HepG2 (cell line): ENCODE measurements at regions not wholly inside any gene's neighbourhood (a gene's known extent, or its start where the extent isn't known, plus 50 kb on each side); places are given as distances from the start of the nearest gene placed in this dataset.

Source experiments
- ATAC-seq: fragments of 200-7000 bp; cut with Tn5 transposase; 3 replicates; pipeline ENCODE4 v1.9.1; 2020; ENCODE audit warnings: mild to moderate bottlenecking, moderate library complexity
- BruUV-seq: library from RNA; stranded (reverse); fragments of 400-500 nt; replicated peaks from 2 replicates; lab custom pipeline; 2021; lab: Mats Ljungman, UMichigan
- CTCF ChIA-PET: fragments of 300-600 bp; formaldehyde crosslinking; extraction: SDS; loops from one replicate; lab custom pipeline; 2021; ENCODE audit warnings: low total read pairs, inconsistent platforms, low intra/inter-chr PET ratio; lab: Yijun Ruan, JAX
- POLR2A ChIA-PET: fragments of 350-600 bp; sonication (Branson Sonifier 250); formaldehyde crosslinking; loops from one replicate; lab custom pipeline; 2020; ENCODE audit warnings: antibody characterized with exemption, inconsistent platforms; lab: Yijun Ruan, JAX
- DNase-seq: peaks from one replicate; pipeline ENCODE4 v3.0.0-alpha.2; 2015; ENCODE audit warnings: low spot score
- FAIRE-seq: peaks from 3 replicates; lab custom pipeline; 2011; peaks lifted over from hg19 to GRCh38; lab: Jason Lieb, UNC
- H2AFZ ChIP-seq: one replicate; pipeline ENCODE4 v1.6.1; 2011; ENCODE audit warnings: low read length, inconsistent platforms
- H3K27ac ChIP-seq: fragments of 300-600 bp; 3 replicates; pipeline ENCODE4 v1.8.0; 2011; ENCODE audit warnings: mixed run types, mild to moderate bottlenecking, mixed read lengths, low read length, inconsistent platforms; ENCODE audit not compliant: insufficient read depth; ENCODE audit errors: extremely low read length
- H3K27me3 ChIP-seq, 2 experiments: fragments of 200-600 bp in 1 of 2; 2 replicates in 1 of 2; 3 replicates in 1 of 2; pipeline versions ENCODE4 v1.6.0 to v1.8.0; 2011; ENCODE audit warnings: low read length in 2 of 2, mild to moderate bottlenecking in 2 of 2, moderate library complexity in 2 of 2, inconsistent platforms in 1 of 2; ENCODE audit not compliant: insufficient read depth in 2 of 2, control insufficient read depth in 1 of 2
- H3K36me3 ChIP-seq, 2 experiments: fragments of 200-600 bp in 1 of 2; replicated peaks in 1 of 2; 2 replicates in 1 of 2; 3 replicates in 1 of 2; pipeline versions ENCODE4 v1.5.1 to v1.8.0; 2011; ENCODE audit warnings: low read length in 2 of 2, inconsistent platforms in 1 of 2; ENCODE audit not compliant: insufficient read depth in 2 of 2, control insufficient read depth in 1 of 2
- H3K4me1 ChIP-seq: 2 replicates; pipeline ENCODE4 v1.5.1; 2012; ENCODE audit warnings: low read length, inconsistent platforms; ENCODE audit not compliant: insufficient read depth
- H3K4me2 ChIP-seq: 2 replicates; pipeline ENCODE4 v1.6.0; 2011; ENCODE audit warnings: low read depth, low read length, inconsistent platforms
- H3K4me3 ChIP-seq, 3 experiments: fragments of 200-600 bp in 1 of 3; sonication (generic), shearing (Covaris generic) in 1 of 3; replicated peaks in 1 of 3; 2 replicates each; pipeline ENCODE4 v1.5.1; 2011 to 2016; ENCODE audit warnings: low read length in 3 of 3, inconsistent platforms in 2 of 3, low read depth in 2 of 3, mild to moderate bottlenecking in 2 of 3, control low read depth in 1 of 3, mixed read lengths in 1 of 3; ENCODE audit not compliant: insufficient read depth in 1 of 3
- H3K79me2 ChIP-seq: one replicate; pipeline ENCODE4 v1.6.1; 2011; ENCODE audit warnings: low read length, inconsistent platforms; ENCODE audit not compliant: insufficient read depth
- H3K9ac ChIP-seq: 2 replicates; pipeline ENCODE4 v1.6.0; 2011; ENCODE audit warnings: mild to moderate bottlenecking, low read depth, low read length, inconsistent platforms; ENCODE audit not compliant: insufficient read depth
- H3K9me3 ChIP-seq: 2 replicates; pipeline ENCODE4 v1.5.1; 2012; ENCODE audit warnings: mild to moderate bottlenecking, low read length
- H4K20me1 ChIP-seq: 2 replicates; pipeline ENCODE4 v1.6.0; 2011; ENCODE audit warnings: inconsistent platforms, mild to moderate bottlenecking, low read length, moderate library complexity; ENCODE audit not compliant: insufficient read depth
- DR1 ChIP-seq: sonication (generic); formaldehyde crosslinking; IDR thresholded peaks from 2 replicates; pipeline ENCODE4 v1.8.0; 2021; ENCODE audit warnings: mild to moderate bottlenecking, missing genetic modification reagents, inconsistent platforms
- EED ChIP-seq: sonication (generic); formaldehyde crosslinking; IDR thresholded peaks from 2 replicates; pipeline ENCODE4 v1.5.0; 2020; ENCODE audit warnings: mild to moderate bottlenecking, missing genetic modification reagents
- FIP1L1 ChIP-seq: fragments of 200-400 bp; formaldehyde crosslinking; IDR thresholded peaks from 2 replicates; pipeline ENCODE4 v1.6.1; 2018; ENCODE audit warnings: low read depth, mild to moderate bottlenecking, low read length, moderate library complexity, borderline replicate concordance; ENCODE audit not compliant: insufficient read depth
- IKZF4 ChIP-seq: sonication (generic); formaldehyde crosslinking; IDR thresholded peaks from 2 replicates; pipeline ENCODE4 v1.5.1; 2020; ENCODE audit warnings: borderline replicate concordance, mild to moderate bottlenecking, low read depth, missing genetic modification reagents; ENCODE audit errors: not compliant biosample characterization
- IKZF5 ChIP-seq: IDR thresholded peaks from 2 replicates; pipeline ENCODE4 v1.6.1; 2018; ENCODE audit warnings: missing genetic modification reagents, mild to moderate bottlenecking, missing compliant biosample characterization
- NFKBIZ ChIP-seq: IDR thresholded peaks from 2 replicates; pipeline ENCODE4 v1.6.1; 2018; ENCODE audit warnings: missing genetic modification reagents, missing compliant biosample characterization
- NKX3-1 ChIP-seq: sonication (generic); formaldehyde crosslinking; IDR thresholded peaks from 2 replicates; pipeline ENCODE4 v1.5.0; 2020; ENCODE audit warnings: missing genetic modification reagents
- SMAD1 ChIP-seq: sonication (generic); formaldehyde crosslinking; IDR thresholded peaks from 2 replicates; pipeline ENCODE4 v1.4.0; 2020; ENCODE audit warnings: missing genetic modification reagents, low read depth, mild to moderate bottlenecking, borderline replicate concordance
- SP4 ChIP-seq: sonication (generic); formaldehyde crosslinking; IDR thresholded peaks from 2 replicates; pipeline ENCODE4 v1.8.1; 2023; ENCODE audit warnings: mild to moderate bottlenecking, missing genetic modification reagents
- TRIM22 ChIP-seq: fragments of 450-650 bp; IDR thresholded peaks from 2 replicates; pipeline ENCODE4 v1.6.1; 2017
- YEATS2 ChIP-seq: sonication (generic); formaldehyde crosslinking; IDR thresholded peaks from 2 replicates; pipeline ENCODE4 v1.4.0; 2020; ENCODE audit warnings: missing genetic modification reagents, borderline replicate concordance
- ZKSCAN8 ChIP-seq: IDR thresholded peaks from 2 replicates; pipeline ENCODE4 v1.6.1; 2016; ENCODE audit warnings: borderline replicate concordance, missing genetic modification reagents, missing compliant biosample characterization
- ZMAT3 ChIP-seq: sonication (generic); formaldehyde crosslinking; conservative IDR thresholded peaks from 2 replicates; pipeline ENCODE4 v1.7.0; 2021; ENCODE audit warnings: missing genetic modification reagents
- ZNF30 ChIP-seq: sonication (generic); formaldehyde crosslinking; IDR thresholded peaks from 2 replicates; pipeline ENCODE4 v1.5.0; 2020; ENCODE audit warnings: mild to moderate bottlenecking, missing genetic modification reagents
- ZNF34 ChIP-seq: sonication (generic); formaldehyde crosslinking; IDR thresholded peaks from 2 replicates; pipeline ENCODE4 v1.4.0; 2020; ENCODE audit warnings: mild to moderate bottlenecking, missing genetic modification reagents, borderline replicate concordance
- ZNF777 ChIP-seq: sonication (generic); formaldehyde crosslinking; IDR thresholded peaks from 2 replicates; pipeline ENCODE4 v1.4.0; 2020; ENCODE audit warnings: missing genetic modification reagents
- WGBS: methylation state at CpG from one replicate; pipeline ENCODE4 v1.1.6; 2017; ENCODE audit warnings: low lambda C conversion rate; 5-methylcytosine and 5-hydroxymethylcytosine counted together
- in situ Hi-C: cut with HindIII; loops from 2 replicates; pipeline ENCODE4 v1.10.0; 2017; ENCODE audit warnings: low pct_unique_long_range_greater_than_20kb; ENCODE audit not compliant: extremely low pct_ligation_motif_present
- intact Hi-C: fragments of 100-400 bp; cut with micrococcal nuclease; formaldehyde crosslinking; loops from one replicate; pipeline ENCODE4 v1.10.0; 2022; ENCODE audit not compliant: unreplicated experiment
- TF ChIP-seq, protein P1 (sequence below): sonication (generic); formaldehyde crosslinking; IDR thresholded peaks from 2 replicates; pipeline ENCODE4 v1.4.0; 2020; ENCODE audit warnings: missing genetic modification reagents

DNA sequence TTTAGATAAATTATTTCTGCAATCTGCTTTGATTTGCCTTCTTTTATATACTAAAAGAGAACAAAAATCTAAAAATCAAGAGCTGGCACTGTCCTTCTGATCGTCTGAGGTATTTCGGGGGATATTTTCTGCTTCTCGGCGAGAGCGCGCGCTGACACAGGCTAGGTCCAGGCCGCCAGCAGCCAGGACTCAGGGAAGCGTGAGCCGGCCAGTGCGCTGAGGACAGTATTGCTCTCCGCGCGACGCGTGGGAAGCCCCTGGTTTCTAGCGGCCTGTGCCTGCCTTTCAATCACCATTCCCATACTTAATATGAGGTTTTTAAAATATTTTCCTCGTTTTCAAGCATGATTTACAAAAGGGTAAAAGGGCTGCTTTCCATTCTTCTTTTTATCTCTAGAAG is 307.3 kb upstream of the IRX1 start:
- ATAC-seq: no peak
- TF ChIP-seq ZMAT3 (CRISPR knock-in tag): no peak
- no peak for TF ChIP-seq ZKSCAN8 (CRISPR knock-in tag)
- no peak for TF ChIP-seq NKX3-1
- no peaks in the 10 kb centered on the region for H3K79me2 ChIP-seq
- no peaks in the 10 kb centered on the region for H3K9me3 ChIP-seq
- POLR2A ChIA-PET: no interaction called here
- no TSS peak for BruUV-seq
- H3K9ac ChIP-seq: no peak overlapping the region
- no peak overlapping the region for H3K27ac ChIP-seq
- no peak for DNase-seq
- 70% methylated on average over 18 of the region's 18 CpGs for whole genome bisulfite sequencing
- in situ Hi-C loops (no loop called here), intact Hi-C loops (no loop called here)
- no peaks in the 10 kb centered on the region for H3K4me1 ChIP-seq
- no peak overlapping the region for H3K4me3 ChIP-seq
- CTCF ChIA-PET: no interaction called here
- no peaks in the 10 kb centered on the region for H4K20me1 ChIP-seq
- H3K4me2 ChIP-seq: no peak overlapping the region
- no peak for FAIRE-seq
- no peaks in the 10 kb centered on the region for H3K36me3 ChIP-seq
- H2AFZ ChIP-seq: no peak overlapping the region
- peaks cover 0 to 4% of the 10 kb centered on the region in 2 experiments; a peak in 1 of 5 replicates for H3K27me3 ChIP-seq

DNA sequence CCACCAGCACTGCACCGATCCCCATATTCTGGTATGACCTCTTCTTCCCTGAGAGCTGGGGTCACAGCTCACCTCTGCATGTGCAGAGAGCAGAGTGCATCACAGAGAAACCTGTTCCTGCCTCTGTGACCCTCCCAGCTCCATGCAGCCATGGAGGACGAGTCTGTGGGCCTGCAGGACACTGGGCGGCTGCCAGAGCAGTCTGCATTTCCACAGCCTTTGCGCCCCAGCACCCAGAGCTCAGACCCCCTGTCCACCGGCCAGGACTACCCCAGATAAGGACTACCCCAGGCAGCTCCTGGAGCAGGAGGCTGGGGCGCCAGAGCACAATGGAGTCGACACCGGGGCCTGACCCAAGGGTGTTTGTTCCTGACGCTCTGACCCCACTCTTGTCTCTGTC is 308.1 kb upstream of the IRX1 start:
- no peak overlapping the region for H3K4me3 ChIP-seq
- CTCF ChIA-PET: no interaction called here
- TF ChIP-seq FIP1L1: no peak
- no peak for TF ChIP-seq EED (CRISPR knock-in tag)
- no peak for TF ChIP-seq ZNF777 (CRISPR knock-in tag)
- TF ChIP-seq TRIM22: no peak
- no peak for TF ChIP-seq IKZF5 (CRISPR knock-in tag)
- TF ChIP-seq ZNF34 (CRISPR knock-in tag): no peak
- no peak for TF ChIP-seq IKZF4 (CRISPR knock-in tag)
- TF ChIP-seq SP4 (CRISPR knock-in tag): no peak
- TF ChIP-seq SMAD1: no peak
- no peak for TF ChIP-seq DR1 (CRISPR knock-in tag)
- TF ChIP-seq NFKBIZ (CRISPR knock-in tag): no peak
- TF ChIP-seq, protein P1, sequence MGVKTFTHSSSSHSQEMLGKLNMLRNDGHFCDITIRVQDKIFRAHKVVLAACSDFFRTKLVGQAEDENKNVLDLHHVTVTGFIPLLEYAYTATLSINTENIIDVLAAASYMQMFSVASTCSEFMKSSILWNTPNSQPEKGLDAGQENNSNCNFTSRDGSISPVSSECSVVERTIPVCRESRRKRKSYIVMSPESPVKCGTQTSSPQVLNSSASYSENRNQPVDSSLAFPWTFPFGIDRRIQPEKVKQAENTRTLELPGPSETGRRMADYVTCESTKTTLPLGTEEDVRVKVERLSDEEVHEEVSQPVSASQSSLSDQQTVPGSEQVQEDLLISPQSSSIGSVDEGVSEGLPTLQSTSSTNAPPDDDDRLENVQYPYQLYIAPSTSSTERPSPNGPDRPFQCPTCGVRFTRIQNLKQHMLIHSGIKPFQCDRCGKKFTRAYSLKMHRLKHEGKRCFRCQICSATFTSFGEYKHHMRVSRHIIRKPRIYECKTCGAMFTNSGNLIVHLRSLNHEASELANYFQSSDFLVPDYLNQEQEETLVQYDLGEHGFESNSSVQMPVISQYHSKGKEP: no peak
- no peak for TF ChIP-seq ZNF30 (CRISPR knock-in tag)
- TF ChIP-seq YEATS2: no peak

More for the DNA sequence above, 308.1 kb upstream of the IRX1 start:
- in situ Hi-C loops (no loop called here), intact Hi-C loops (no loop called here)
- Histone ChIP-seq H3K4me1 (no peaks in the 10 kb centered on the region), H3K9ac (no peak overlapping the region), H3K4me2 (no peak overlapping the region), H3K27me3 (no peaks in the 10 kb centered on the region; a peak in 1 of 5 replicates), H3K79me2 (no peaks in the 10 kb centered on the region), H2AFZ (no peak overlapping the region), H3K9me3 (no peaks in the 10 kb centered on the region), H4K20me1 (no peaks in the 10 kb centered on the region), H3K27ac (no peak overlapping the region), H3K36me3 (no peaks in the 10 kb centered on the region)
- WGBS: 0% methylated on average over 5 of the region's 9 CpGs
- FAIRE-seq (no peak), ATAC-seq (no peak), DNase-seq (no peak)
- POLR2A ChIA-PET: no interaction called here
- no TSS peak for BruUV-seq
